ENCODE measurements at regions not wholly inside any gene's neighbourhood (a gene's known extent, or its start where the extent isn't known, plus 50 kb on each side); places are given as distances from the start of the nearest gene placed in this dataset. TPM values are rescaled to one million over a fixed set of nuclear protein-coding genes. Genes with fewer than 3 reads are reported as not detected.

DNA sequence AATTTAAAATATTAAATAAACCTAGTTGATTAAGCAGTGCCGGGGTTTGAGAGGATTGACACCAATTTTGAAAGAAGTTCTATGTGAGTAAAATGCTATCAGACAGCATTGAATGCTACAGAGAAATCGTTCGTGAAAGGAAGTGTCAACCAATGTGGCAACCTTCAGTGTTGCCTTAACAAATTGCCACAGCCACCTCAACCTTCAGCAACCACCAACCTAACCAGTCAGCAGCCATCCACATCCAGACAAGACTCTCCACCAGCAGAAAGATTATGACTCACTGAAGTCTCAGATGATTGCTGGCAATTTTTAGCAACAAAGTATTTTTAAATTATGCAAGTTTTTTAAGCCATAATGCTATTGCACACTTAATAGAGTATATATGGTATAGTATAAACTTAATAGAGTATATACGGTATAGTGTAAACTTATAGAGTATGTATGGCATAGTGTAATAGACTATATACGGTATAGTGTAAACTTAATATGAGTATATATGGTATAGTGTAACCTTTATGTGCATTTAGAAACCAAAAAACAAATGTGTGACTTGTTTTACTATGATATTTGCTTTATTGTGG, 65.3 kb upstream of the ID4 start:
- DNase-seq (ENCODE audit: low read depth, low spot score), result no peak
- no peaks in the 10 kb centered on the region for H3K9me3 Mint-ChIP-seq
- H3K4me1 Mint-ChIP-seq, result no peaks in the 10 kb centered on the region
- no peaks in the 10 kb centered on the region for H3K36me3 Mint-ChIP-seq (ENCODE audit: low read depth)
- no peak overlapping the region for H3K4me3 Mint-ChIP-seq
- TF ChIP-seq, protein P1, sequence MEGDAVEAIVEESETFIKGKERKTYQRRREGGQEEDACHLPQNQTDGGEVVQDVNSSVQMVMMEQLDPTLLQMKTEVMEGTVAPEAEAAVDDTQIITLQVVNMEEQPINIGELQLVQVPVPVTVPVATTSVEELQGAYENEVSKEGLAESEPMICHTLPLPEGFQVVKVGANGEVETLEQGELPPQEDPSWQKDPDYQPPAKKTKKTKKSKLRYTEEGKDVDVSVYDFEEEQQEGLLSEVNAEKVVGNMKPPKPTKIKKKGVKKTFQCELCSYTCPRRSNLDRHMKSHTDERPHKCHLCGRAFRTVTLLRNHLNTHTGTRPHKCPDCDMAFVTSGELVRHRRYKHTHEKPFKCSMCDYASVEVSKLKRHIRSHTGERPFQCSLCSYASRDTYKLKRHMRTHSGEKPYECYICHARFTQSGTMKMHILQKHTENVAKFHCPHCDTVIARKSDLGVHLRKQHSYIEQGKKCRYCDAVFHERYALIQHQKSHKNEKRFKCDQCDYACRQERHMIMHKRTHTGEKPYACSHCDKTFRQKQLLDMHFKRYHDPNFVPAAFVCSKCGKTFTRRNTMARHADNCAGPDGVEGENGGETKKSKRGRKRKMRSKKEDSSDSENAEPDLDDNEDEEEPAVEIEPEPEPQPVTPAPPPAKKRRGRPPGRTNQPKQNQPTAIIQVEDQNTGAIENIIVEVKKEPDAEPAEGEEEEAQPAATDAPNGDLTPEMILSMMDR (conservative IDR thresholded peaks at IDR 0.05), result no peak
- no peak overlapping the region for H3K27ac Mint-ChIP-seq (ENCODE audit: unreplicated experiment)
- H3K27me3 Mint-ChIP-seq (ENCODE audit: low read depth), result no peaks in the 10 kb centered on the region

- H3K36me3 Mint-ChIP-seq (ENCODE audit: low read depth), result no peaks in the 10 kb centered on the region
- H3K9me3 Mint-ChIP-seq, result no peaks in the 10 kb centered on the region
- TF ChIP-seq, protein P1 (conservative IDR thresholded peaks at IDR 0.05), result peak; percentile 44
- H3K4me1 Mint-ChIP-seq, result no peaks in the 10 kb centered on the region
- no peak for DNase-seq (ENCODE audit: low read depth, low spot score)
- no peaks in the 10 kb centered on the region for H3K27me3 Mint-ChIP-seq (ENCODE audit: low read depth)
- H3K4me3 Mint-ChIP-seq, result no peak overlapping the region
- no peak overlapping the region for H3K27ac Mint-ChIP-seq (ENCODE audit: unreplicated experiment)
These were observed 64.3 kb upstream of the ID4 start for GRCh38 chr6:19772891-19773290.

DNA sequence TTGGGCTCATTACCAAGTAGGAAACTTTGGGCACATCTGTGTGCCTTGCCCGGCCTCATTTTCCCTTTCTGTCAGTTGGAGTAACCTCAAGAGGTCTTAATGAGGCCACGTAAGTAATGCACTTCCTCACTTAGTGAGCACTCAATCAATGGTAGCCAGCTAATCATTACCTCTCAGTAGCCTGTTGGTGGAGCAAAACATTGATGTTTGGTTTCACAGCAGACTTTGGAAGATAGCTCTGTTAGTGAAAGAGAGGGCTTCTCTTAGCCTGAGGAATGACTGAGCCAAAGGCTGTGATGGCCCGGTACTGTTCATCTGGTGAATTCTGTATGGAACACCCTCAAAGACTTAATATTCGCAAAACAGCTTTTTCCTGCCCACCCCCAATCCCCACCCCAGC, 55.9 kb upstream of the ID4 start:
- no peak overlapping the region for H3K27ac Mint-ChIP-seq (ENCODE audit: unreplicated experiment)
- H3K36me3 Mint-ChIP-seq (ENCODE audit: low read depth), result no peaks in the 10 kb centered on the region
- DNase-seq (ENCODE audit: low read depth, low spot score), result no peak
- H3K4me3 Mint-ChIP-seq, result no peak overlapping the region
- TF ChIP-seq, protein P1 (conservative IDR thresholded peaks at IDR 0.05), result no peak
- H3K4me1 Mint-ChIP-seq, result no peaks in the 10 kb centered on the region
- H3K9me3 Mint-ChIP-seq, result peaks cover 3% of the 10 kb centered on the region
- no peaks in the 10 kb centered on the region for H3K27me3 Mint-ChIP-seq (ENCODE audit: low read depth)

- peaks cover 3% of the 10 kb centered on the region for H3K9me3 Mint-ChIP-seq
- no peak overlapping the region for H3K4me3 Mint-ChIP-seq
- no peaks in the 10 kb centered on the region for H3K36me3 Mint-ChIP-seq (ENCODE audit: low read depth)
- TF ChIP-seq, protein P1 (conservative IDR thresholded peaks at IDR 0.05), result no peak
- no peaks in the 10 kb centered on the region for H3K27me3 Mint-ChIP-seq (ENCODE audit: low read depth)
- DNase-seq (ENCODE audit: low read depth, low spot score), result no peak
- H3K27ac Mint-ChIP-seq (ENCODE audit: unreplicated experiment), result no peak overlapping the region
- no peaks in the 10 kb centered on the region for H3K4me1 Mint-ChIP-seq
These were observed 54.6 kb upstream of the ID4 start for GRCh38 chr6:19782588-19782987.

Small RNA genes in the stretch of these regions (microRNA-seq; reads per million reads assigned to microRNA genes)
- gene MIR548A1, result not detected

Data from neural crest cell (in vitro differentiated cells).